ENCODE measurements at regions not wholly inside any gene's neighbourhood (a gene's known extent, or its start where the extent isn't known, plus 50 kb on each side); places are given as distances from the start of the nearest gene placed in this dataset.

- no peak overlapping the region for H3K4me3 ChIP-seq
- H3K36me3 ChIP-seq: no peaks in the 10 kb centered on the region
- no peak for TF ChIP-seq CTCF (IDR thresholded peaks at IDR 0.05)
- H3K27me3 ChIP-seq (replicated peaks; ENCODE audit: insufficient read depth): no peaks in the 10 kb centered on the region
- H3K9me3 ChIP-seq: no peaks in the 10 kb centered on the region
- no peak for ATAC-seq (ENCODE audit: insufficient number of reproducible peaks, low FRiP score, low read depth)
- H3K4me1 ChIP-seq (ENCODE audit: control insufficient read depth in 1 of 2, low read depth in 2 of 2): no peaks in the 10 kb centered on the region
- no peak for DNase-seq (ENCODE audit: low spot score)
- no peak overlapping the region for H3K27ac ChIP-seq
Measured at GRCh38 chr21:14753069-14753465, 207.0 kb upstream of the SAMSN1 start.

- H3K4me3 ChIP-seq: no peak overlapping the region
- no peak for ATAC-seq (ENCODE audit: insufficient number of reproducible peaks, low FRiP score, low read depth)
- H3K27me3 ChIP-seq (replicated peaks; ENCODE audit: insufficient read depth): no peaks in the 10 kb centered on the region
- H3K36me3 ChIP-seq: no peaks in the 10 kb centered on the region
- no peak for TF ChIP-seq CTCF (IDR thresholded peaks at IDR 0.05)
- H3K27ac ChIP-seq: no peak overlapping the region
- H3K9me3 ChIP-seq: no peaks in the 10 kb centered on the region
- DNase-seq (ENCODE audit: low spot score): no peak
- no peaks in the 10 kb centered on the region for H3K4me1 ChIP-seq (ENCODE audit: control insufficient read depth in 1 of 2, low read depth in 2 of 2)
Measured at GRCh38 chr21:14752345-14752909, 206.3 kb upstream of the SAMSN1 start.

GRCh38 chr21:14751602-14752344, 205.7 kb upstream of the SAMSN1 start:
- no peaks in the 10 kb centered on the region for H3K9me3 ChIP-seq
- H3K27ac ChIP-seq: no peak overlapping the region
- H3K4me3 ChIP-seq: no peak overlapping the region
- H3K36me3 ChIP-seq: no peaks in the 10 kb centered on the region
- no peaks in the 10 kb centered on the region for H3K27me3 ChIP-seq (replicated peaks; ENCODE audit: insufficient read depth)
- no peak for TF ChIP-seq CTCF (IDR thresholded peaks at IDR 0.05)
- no peaks in the 10 kb centered on the region for H3K4me1 ChIP-seq (ENCODE audit: control insufficient read depth in 1 of 2, low read depth in 2 of 2)
- DNase-seq (ENCODE audit: low spot score) (no peak), ATAC-seq (ENCODE audit: insufficient number of reproducible peaks, low FRiP score, low read depth) (no peak)

- H3K4me1 ChIP-seq (ENCODE audit: control insufficient read depth in 1 of 2, low read depth in 2 of 2): no peaks in the 10 kb centered on the region
- no peaks in the 10 kb centered on the region for H3K27me3 ChIP-seq (replicated peaks; ENCODE audit: insufficient read depth)
- no peaks in the 10 kb centered on the region for H3K36me3 ChIP-seq
- H3K27ac ChIP-seq: no peak overlapping the region
- H3K4me3 ChIP-seq: no peak overlapping the region
- TF ChIP-seq CTCF (IDR thresholded peaks at IDR 0.05): no peak
- DNase-seq (ENCODE audit: low spot score) (no peak), ATAC-seq (ENCODE audit: insufficient number of reproducible peaks, low FRiP score, low read depth) (no peak)
- no peaks in the 10 kb centered on the region for H3K9me3 ChIP-seq
Measured at GRCh38 chr21:14751011-14751410, 204.9 kb upstream of the SAMSN1 start.

GRCh38 chr21:14750041-14750440, 203.9 kb upstream of the SAMSN1 start:
- Histone ChIP-seq H3K36me3 (no peaks in the 10 kb centered on the region), H3K9me3 (no peaks in the 10 kb centered on the region), H3K4me1 (ENCODE audit: control insufficient read depth in 1 of 2, low read depth in 2 of 2) (no peaks in the 10 kb centered on the region), H3K27me3 (replicated peaks; ENCODE audit: insufficient read depth) (no peaks in the 10 kb centered on the region), H3K27ac (no peak overlapping the region), H3K4me3 (no peak overlapping the region)
- DNase-seq (ENCODE audit: low spot score): no peak
- ATAC-seq (ENCODE audit: insufficient number of reproducible peaks, low FRiP score, low read depth): no peak
- no peak for TF ChIP-seq CTCF (IDR thresholded peaks at IDR 0.05)
